Esophagus muscularis mucosa (tissue), 4 donors: ENCODE measurements at regions not wholly inside any gene's neighbourhood (a gene's known extent, or its start where the extent isn't known, plus 50 kb on each side); places are given as distances from the start of the nearest gene placed in this dataset.

ENCODE experiments used
- CTCF ChIP-seq, 3 experiments: fragments of 200-600 bp in 2 of 3; fragments of 450-650 bp in 1 of 3; sonication (generic) in 2 of 3; IDR thresholded peaks; one replicate each; pipeline ENCODE4 v1.5.1; 2017 to 2019; ENCODE audit warnings: antibody characterized with exemption in 3 of 3, mild to moderate bottlenecking in 2 of 3, moderate library complexity in 1 of 3
- EP300 ChIP-seq: sonication (generic); formaldehyde crosslinking; IDR thresholded peaks from one replicate; pipeline ENCODE4 v1.6.1; 2017; ENCODE audit warnings: antibody characterized with exemption
- POLR2AphosphoS5 ChIP-seq, 2 donors: sonication (generic); formaldehyde crosslinking; IDR thresholded peaks; one replicate each; pipeline ENCODE4 v1.6.1; 2017; ENCODE audit warnings: antibody characterized with exemption in 2 of 2

GRCh38 chr14:21723431-21724045 lies 49.9 kb upstream of the OR4E1 start:
- TF ChIP-seq CTCF (IDR thresholded peaks at IDR 0.05) (no peak), POLR2AphosphoS5 (IDR thresholded peaks at IDR 0.05) (no peak), EP300 (no peak)
